GM19035 (cell line): ENCODE measurements at regions not wholly inside any gene's neighbourhood (a gene's known extent, or its start where the extent isn't known, plus 50 kb on each side); places are given as distances from the start of the nearest gene placed in this dataset.

ENCODE experiments used
- ATAC-seq: cut with Tn5 transposase; IDR thresholded peaks from one replicate; pipeline ENCODE4 v1.9.1; 2021; ENCODE audit not compliant: unreplicated experiment

DNA sequence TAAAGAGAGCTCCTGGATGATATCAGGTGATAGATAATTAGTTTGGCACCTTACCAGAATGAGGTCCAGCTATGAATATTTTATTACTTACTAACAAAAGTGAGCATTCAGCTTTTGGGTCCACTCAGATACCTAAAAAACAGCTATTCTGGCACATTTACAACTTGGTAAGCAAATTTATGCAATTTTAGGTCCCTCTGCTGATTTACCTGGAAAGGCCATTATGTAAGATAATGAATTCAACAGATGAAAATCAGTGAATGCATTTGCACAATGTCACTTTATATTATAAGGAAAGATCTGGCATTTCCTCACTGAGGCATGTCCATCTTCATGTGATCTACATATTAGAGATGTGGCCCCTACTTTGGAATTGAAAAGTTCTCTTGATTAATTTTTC lies 517.0 kb downstream of the SPRY1 start:
- no peak for ATAC-seq

DNA sequence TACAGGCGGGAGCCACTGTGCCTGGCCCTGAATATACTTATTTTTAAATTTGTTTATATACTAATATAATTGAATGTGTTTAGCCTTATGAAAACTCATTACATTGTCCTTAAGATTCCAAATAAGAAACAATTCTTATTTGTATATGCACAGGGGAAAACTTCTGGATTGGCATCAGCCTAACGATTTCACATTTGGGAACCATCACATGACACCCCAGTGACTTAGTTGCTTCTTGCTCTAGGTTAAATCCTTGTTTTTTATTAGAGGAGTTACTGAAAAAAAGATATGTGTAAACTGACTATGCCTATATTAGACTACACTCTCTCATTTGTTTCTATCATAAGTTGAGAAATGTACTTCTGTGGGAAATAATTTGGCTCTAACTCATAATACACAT lies 520.2 kb downstream of the SPRY1 start:
- ATAC-seq, result no peak

DNA sequence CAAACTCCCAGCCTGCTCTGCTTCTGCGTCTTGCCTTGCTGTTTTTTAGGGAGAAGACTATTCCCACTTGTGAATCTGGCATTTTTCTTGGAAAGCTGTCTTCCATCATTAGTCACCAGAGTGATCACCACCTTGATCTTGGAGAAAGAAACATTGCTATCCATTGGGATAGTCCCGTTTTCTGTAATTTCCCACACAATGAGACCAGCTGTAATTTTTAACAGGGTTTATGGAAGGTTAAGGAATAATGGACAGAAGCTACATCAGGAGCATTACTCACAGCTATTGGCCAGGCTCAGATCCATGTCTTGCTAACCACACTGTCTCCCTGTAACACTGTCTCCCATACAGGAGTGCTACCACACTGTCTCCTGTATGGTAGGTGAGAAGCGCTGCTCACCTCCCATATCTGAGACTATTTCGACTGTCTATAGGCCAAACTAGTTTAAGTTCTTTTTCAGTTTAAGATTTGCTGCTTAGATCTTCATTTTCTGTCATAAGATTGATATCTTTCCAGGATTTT lies 523.0 kb downstream of the SPRY1 start:
- no peak for ATAC-seq

DNA sequence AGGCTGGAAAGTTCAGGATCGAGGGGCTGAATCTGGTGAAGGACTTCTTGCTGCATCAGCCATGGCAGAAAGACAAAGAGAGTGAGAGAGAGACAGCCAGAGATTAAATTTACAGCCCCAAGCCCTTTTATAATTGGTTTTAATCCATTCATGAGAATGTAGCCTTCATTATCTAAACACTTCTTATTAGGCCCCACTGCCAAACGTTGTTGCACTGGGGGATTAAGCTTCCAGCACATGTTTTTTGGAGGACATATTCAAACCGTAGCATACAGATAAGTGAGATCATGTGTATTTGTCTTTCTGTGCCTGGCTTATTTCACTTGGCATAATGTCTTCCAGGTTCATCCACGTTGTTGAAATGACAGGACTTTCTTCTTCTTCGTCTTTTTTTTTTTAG lies 524.7 kb downstream of the SPRY1 start:
- ATAC-seq, result no peak

DNA sequence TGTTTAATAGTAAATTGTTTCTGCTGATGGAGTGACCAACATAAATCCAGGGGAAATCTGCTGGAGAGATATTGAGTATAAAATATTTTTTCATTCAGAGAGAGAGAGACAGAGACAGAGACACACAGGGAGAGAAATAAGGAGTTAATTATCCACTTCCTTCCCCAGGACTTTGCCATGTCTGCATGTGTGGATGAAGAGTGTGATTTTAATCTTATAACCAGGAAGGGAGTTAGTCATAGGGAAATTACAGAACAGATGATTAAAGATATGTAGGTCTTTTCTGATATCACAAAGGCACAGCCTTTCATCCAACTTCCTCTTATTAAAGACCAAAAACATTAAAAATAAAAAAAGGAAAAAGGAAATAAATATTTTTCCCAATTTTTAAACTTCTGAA lies 526.3 kb downstream of the SPRY1 start:
- ATAC-seq, result no peak

DNA sequence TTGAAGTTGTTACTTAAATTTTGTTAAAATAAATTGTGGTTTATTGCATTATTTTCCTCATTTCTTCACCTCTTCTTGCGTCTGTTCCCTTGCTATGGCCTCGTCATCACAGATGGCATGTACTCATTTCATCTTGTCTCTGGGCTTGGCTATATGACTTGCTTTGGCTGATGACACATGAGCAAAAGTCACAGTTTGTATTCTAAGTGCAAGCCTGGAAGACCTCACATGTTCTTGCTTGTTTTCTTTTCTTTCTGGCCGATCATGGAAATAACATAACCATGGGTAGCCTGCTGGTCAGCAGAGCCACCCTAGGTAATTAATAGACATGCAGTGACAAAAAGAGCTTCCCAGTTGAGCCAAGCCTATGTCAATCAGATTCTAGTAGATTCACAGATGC lies 527.9 kb downstream of the SPRY1 start:
- ATAC-seq, result no peak

DNA sequence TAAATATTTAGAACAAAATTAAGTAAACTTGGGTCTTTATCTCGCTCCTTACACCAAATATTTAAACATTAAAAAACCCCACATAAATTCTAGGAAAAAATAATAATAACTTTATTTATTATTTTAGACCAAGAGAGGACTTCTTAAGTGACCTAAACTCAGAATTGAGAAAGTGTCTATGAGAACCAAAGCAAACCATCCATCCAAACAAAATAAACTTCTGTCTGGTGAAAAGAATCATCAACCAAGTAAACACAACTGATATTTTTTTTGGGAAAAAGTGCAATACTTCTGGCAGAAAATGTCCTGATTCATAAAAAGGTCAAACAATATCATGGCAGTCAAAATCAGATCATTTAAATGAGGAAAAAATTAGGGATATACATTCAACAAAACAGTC lies 533.0 kb downstream of the SPRY1 start:
- ATAC-seq, result no peak

DNA sequence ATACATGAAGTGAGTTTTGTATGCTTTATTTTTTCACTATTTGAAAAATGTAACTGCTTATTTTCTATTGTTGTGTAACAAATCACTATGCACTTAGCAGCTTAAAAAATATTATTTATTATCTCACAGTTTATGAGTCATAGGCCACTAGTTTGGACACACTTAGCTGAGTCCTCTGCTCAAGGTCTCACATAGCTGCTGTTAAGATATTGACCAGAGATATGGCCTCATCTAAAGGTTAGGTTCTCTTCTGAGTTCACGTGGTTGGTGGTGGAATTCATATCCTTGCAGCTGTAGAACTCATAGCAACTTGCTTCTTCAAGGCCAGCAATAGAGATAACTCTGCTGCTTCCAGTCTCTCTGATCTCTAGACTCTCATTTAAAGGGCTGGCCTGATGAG lies 534.4 kb downstream of the SPRY1 start:
- no peak for ATAC-seq

DNA sequence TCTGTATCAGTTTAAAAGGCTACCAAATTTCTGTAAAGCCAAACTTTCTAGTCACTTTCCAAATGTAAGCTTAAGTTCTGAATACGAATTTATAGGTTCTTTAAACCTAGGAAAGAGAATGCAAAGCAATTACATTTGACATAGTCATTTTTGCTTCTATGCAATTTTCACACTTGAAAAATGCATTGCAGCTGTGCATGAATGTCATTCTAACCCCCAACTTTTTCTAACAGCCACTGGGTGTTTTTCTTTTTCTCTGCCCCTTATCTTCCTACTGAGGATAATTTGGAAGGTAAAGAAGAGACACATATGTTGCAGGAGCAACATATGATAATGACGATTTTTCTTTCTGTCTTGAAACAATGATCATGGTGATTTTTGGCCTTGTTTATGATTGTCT lies 537.5 kb downstream of the SPRY1 start:
- ATAC-seq, result no peak

DNA sequence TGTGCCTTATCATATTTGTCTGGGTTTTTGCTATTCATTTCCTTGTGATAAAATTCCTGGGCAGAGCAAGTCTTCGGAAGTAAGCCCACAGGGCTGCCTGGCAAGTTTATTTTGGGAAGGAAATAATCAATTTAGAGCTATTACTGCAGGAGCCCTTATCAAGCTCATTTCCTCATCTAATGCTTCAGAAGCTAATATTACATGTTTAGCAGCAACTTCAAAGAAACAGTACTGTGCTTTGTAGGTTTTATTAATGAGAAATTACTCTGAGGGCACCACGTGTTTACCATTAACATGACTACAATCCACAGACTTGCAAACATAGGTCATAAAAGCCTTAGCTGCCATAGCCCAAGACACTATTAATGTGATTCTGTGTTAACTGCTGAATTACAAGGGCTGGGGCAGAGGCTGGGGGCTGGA lies 540.0 kb downstream of the SPRY1 start:
- no peak for ATAC-seq

DNA sequence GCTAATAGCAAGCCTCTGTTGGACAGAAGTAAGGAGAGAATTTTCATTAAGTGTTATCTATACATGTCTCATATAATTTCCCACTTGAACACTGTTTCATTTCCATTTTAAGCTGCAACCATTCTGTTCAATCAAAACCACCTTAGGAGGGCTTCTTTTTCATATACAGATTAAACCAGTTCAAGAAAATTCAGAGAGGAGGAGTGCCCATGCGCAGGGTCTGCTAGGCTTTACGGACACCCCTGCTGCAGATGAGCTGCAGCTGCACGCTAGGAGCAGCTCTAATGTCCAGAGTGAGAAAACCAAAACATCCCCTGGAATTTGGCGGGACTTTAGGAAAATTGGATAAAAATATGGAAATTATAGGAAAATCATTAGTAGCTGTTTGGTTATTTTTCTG lies 541.0 kb downstream of the SPRY1 start:
- no peak for ATAC-seq

DNA sequence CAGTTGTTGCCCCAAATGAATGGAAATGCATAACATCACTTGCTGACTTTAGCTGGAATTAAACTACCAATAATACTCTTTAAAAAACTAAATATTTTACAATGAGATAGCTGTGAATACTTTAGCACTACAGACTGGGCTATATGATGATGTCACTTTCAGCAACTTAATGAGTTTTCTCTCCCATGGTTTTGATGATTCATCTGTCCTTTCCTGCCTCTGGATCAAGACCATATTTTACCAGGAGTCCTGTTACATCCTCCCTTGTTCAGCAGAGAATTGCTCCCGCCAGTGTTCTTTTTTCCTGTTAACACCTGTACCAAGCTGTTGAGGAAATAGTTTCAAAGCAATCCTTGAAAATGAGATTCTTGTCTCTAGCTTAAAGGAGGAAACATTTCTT lies 543.0 kb downstream of the SPRY1 start:
- ATAC-seq, result no peak

DNA sequence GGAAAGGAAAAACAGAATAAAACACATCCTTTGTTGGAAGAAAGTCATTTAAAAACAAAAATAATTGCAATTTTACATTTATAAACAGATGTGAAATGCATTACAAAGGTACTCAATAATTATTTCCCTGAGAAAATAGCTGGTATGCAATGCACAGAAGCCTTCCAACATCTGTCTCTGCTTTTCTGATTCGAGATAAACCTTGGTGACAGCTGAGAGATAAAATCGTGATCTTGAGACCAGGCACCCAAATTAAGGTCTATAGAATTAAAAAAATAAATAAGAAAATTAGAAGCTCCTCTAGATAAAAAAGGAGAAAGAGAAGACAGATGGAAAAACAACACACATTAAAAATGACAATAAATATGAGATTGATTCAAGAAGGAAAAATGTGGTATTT lies 544.0 kb downstream of the SPRY1 start:
- no peak for ATAC-seq

DNA sequence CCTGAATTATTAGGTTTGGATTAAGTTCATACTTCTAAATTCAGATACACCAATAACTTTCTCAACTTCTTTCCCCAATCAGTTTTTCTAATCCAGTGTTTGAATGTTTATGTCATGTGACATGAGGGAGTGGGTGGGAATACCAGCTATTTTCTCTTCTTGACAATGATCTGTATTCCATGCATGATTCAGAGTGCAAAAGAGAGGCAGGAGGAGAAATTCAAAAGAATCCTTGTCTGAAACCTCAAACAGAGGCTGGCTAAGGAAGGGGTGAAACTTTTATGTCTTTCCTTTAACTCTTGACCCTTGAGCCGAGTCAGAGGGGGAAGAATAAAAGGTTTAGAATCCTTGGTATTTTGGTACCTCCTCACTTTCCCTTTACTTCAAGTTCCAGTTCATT lies 544.7 kb downstream of the SPRY1 start:
- ATAC-seq, result no peak

DNA sequence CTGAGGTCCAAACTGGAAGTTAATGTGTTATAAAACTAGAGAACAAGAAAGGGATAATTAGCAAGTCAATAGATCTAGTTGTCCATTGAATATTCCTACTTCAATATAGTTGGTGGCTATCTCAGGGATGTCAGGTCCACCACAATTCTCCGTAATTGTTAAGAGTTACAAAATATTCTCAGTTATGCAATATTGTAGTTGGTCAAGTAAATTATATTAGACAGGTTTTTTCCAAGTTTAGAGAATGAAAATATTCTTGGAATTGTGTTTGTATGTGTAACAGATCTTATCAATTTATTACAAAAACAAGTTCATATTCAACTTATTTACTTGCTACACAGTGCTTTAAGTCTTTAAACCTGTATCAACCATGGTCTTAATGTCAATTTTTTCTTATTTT lies 547.4 kb downstream of the SPRY1 start:
- no peak for ATAC-seq

DNA sequence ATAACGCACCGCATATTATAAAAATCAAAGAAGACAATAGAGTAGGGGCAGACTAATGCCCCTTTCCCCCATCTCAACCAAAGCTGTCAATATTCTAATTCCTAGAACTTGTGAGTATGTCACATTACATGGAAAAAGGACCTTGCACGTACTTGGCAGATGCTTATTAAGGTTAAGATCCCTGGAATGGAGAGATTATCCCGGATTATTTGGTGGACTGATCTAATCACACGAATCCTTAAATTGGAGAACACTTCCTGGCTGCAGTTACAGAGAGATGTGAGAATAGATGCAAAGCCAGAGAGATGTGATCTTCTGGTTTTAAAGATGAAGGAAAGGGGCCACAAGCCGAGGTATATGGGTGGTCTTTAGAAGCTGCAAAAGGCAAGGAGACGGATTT lies 548.7 kb downstream of the SPRY1 start:
- no peak for ATAC-seq

DNA sequence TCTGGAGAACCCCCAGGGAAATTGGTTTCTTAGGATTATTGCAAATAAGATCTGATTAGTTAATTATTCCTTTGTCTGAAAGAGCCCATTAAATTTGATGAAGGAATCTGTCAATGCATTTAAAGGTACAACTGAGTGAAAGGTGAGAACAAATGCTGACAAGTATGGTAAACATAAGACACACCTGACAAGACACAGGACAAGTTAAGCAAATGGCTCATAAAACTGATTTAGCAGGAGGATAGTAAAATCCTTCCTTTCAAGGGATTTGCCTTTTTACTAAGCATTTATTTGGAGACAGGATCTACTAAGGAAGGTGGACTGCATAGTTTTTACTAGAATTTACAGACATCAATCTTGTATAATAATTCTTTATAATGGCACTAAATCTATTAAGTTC lies 553.9 kb downstream of the SPRY1 start:
- no peak for ATAC-seq

DNA sequence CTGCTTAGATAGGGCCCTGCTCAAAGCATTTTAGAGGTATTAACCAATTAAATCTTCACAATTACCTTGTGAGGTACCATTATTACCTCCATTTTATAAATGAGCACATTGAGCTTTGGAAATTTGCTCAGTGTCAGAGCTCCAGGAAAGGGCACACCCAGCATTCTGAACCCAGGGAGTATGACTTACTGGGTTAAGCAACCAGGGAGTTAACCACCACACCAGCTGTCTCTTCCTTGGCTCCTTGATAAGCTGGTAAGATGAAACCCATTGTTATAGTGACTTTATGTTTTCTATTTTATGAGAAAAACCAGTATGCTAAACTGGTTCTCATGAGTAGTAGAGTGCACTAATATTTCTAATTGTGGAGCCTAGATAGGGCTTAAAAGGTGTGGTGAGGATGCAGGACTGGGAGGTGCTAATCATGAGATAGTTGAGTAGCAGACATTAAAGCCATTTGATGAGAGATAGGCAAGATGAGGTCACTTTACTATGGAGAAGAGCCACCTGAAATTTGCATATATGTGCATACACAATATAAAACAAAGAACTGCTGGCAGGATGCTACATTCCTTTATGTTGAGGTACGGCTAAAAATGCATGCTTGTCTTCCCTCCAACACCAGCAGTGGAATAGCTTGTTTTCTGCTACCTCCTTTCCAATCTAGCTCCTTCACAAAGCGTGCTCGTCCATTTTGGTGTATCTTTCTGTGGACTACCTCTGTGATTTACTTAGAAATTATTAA lies 556.1 kb downstream of the SPRY1 start:
- no peak for ATAC-seq

DNA sequence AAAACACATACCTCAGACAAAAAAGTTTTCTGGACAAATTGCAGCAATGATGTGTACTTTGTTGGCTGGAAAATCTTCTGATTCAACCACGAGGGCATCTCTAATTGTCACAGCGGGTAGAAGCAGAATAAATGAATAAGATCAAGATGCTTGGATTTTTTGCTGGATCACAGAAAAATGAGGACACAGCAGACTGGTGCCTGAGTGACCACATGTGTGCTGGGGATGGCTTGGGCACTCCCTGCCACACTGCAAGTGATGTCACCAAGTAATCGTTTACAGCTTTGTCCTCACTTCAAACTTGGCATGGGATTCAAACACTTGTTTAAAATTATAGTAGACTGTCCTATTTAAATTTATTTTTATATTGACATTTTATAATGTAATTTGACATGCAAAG lies 557.0 kb downstream of the SPRY1 start:
- no peak for ATAC-seq

DNA sequence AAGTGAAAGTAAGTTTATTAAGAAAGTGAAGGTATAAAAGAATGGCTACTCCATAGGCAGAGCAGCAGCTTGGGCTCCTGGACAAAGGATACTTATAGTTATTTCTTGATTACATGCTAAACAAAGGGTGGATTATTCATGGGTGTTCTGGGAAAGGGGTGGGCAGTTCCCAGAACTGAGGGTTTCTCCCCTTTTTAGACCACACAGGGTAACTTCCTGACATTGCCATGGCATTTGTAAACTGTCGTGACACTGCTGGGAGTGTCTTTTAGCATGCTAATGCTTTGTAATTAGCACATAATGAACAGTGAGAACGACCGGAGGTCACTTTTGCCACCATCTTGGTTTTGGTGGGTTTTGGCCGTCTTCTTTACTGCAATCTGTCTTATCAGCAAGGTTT lies 557.6 kb downstream of the SPRY1 start:
- no peak for ATAC-seq

DNA sequence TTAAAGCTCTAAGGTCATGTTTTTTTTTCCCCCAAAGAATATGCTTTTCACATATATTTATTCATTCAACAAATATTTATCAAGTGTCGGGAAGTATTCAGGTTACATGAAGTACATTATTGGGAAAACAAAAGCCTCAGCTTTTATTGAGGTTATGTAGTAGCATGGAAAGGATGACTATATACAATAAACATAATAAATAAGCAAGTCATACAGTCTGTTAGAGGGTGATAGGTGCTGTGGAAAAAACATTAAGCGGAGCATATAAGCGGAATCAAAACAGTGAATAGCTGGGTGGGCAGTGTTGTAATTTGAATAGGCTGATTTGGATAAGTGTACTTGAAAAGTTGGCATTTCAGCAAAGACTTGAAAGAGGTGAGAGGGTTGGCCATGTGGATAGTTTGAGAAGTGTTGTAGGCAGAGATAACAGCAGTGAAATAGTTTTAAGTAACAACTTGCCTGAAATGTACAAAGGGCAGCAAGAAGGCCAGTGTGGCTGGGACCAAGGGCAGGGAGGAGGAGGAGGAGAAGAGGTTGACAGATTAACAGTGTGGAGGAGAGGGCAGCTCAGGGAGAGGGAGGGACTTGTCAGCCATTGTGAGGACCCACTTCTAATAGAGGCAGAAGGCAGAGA lies 558.7 kb downstream of the SPRY1 start:
- ATAC-seq, result no peak

DNA sequence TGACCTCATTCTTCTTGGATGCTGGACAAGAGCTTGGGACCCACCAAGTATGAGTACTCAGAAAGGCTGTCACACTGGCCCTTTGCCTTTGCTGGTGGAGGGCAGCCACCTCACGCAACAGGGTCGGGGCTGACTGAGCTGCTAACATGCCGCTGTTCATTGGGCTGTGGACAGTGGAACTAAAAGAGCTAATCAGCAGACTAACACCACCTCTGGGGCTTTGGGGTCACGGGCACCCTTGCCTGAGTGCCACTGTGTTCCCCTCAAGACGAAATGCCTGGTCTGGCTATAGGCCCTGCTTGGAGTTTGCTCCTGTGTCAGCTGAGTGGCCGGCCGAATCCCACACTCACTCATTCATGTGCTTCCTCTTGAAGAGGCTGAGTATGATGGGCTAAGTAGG lies 559.6 kb downstream of the SPRY1 start:
- ATAC-seq, result no peak
